ENCODE measurements at regions not wholly inside any gene's neighbourhood (a gene's known extent, or its start where the extent isn't known, plus 50 kb on each side); places are given as distances from the start of the nearest gene placed in this dataset.

GRCh38 chr15:91526424-91526823 lies 327.1 kb upstream of the SLCO3A1 start:
- Histone ChIP-seq H3K27me3 (ENCODE audit: control insufficient read depth, insufficient read depth, low read length) (no peaks in the 10 kb centered on the region), H3K27ac (ENCODE audit: insufficient read depth, low read length) (no peak overlapping the region), H3K36me3 (ENCODE audit: control insufficient read depth, insufficient read depth, low read length) (no peaks in the 10 kb centered on the region), H3K9me3 (ENCODE audit: control insufficient read depth, insufficient read depth, low read depth, low read length) (no peaks in the 10 kb centered on the region), H2AFZ (ENCODE audit: low read length) (no peak overlapping the region), H3K79me2 (ENCODE audit: control insufficient read depth, insufficient read depth, low read length) (no peaks in the 10 kb centered on the region), H3K4me1 (ENCODE audit: control insufficient read depth, extremely low read depth, insufficient read depth, low read length) (no peaks in the 10 kb centered on the region), H3K4me3 (replicated peaks in 1 of 4; ENCODE audit: control extremely low read depth in 1 of 4, insufficient read depth in 1 of 4, low read depth in 3 of 4, low read length in 4 of 4) (no peak overlapping the region), H3K9ac (ENCODE audit: insufficient read depth, low read length) (no peak overlapping the region), H4K20me1 (ENCODE audit: control insufficient read depth, extremely low read depth, insufficient read depth, low read length) (no peaks in the 10 kb centered on the region), H3K4me2 (ENCODE audit: extremely low read depth, insufficient read depth, low read length) (no peak overlapping the region)
- DNase-seq (ENCODE audit: low read depth in 2 of 2) = no peak
- TF ChIP-seq, protein P1, sequence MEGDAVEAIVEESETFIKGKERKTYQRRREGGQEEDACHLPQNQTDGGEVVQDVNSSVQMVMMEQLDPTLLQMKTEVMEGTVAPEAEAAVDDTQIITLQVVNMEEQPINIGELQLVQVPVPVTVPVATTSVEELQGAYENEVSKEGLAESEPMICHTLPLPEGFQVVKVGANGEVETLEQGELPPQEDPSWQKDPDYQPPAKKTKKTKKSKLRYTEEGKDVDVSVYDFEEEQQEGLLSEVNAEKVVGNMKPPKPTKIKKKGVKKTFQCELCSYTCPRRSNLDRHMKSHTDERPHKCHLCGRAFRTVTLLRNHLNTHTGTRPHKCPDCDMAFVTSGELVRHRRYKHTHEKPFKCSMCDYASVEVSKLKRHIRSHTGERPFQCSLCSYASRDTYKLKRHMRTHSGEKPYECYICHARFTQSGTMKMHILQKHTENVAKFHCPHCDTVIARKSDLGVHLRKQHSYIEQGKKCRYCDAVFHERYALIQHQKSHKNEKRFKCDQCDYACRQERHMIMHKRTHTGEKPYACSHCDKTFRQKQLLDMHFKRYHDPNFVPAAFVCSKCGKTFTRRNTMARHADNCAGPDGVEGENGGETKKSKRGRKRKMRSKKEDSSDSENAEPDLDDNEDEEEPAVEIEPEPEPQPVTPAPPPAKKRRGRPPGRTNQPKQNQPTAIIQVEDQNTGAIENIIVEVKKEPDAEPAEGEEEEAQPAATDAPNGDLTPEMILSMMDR (conservative IDR thresholded peaks at IDR 0.05 in 1 of 2, IDR thresholded peaks at IDR 0.05 in 1 of 2; ENCODE audit: low read depth in 1 of 2, low read length in 2 of 2) = no peak
- TF ChIP-seq EZH2 (IDR thresholded peaks at IDR 0.05; ENCODE audit: low read length, missing control alignments) = no peak

GRCh38 chr15:91528801-91529200 lies 324.7 kb upstream of the SLCO3A1 start:
- Histone ChIP-seq H2AFZ (ENCODE audit: low read length) (no peak overlapping the region), H3K9me3 (ENCODE audit: control insufficient read depth, insufficient read depth, low read depth, low read length) (no peaks in the 10 kb centered on the region), H4K20me1 (ENCODE audit: control insufficient read depth, extremely low read depth, insufficient read depth, low read length) (no peaks in the 10 kb centered on the region), H3K9ac (ENCODE audit: insufficient read depth, low read length) (no peak overlapping the region), H3K27ac (ENCODE audit: insufficient read depth, low read length) (no peak overlapping the region), H3K36me3 (ENCODE audit: control insufficient read depth, insufficient read depth, low read length) (no peaks in the 10 kb centered on the region), H3K4me2 (ENCODE audit: extremely low read depth, insufficient read depth, low read length) (no peak overlapping the region), H3K4me3 (replicated peaks in 1 of 4; ENCODE audit: control extremely low read depth in 1 of 4, insufficient read depth in 1 of 4, low read depth in 3 of 4, low read length in 4 of 4) (no peak overlapping the region), H3K79me2 (ENCODE audit: control insufficient read depth, insufficient read depth, low read length) (no peaks in the 10 kb centered on the region), H3K27me3 (ENCODE audit: control insufficient read depth, insufficient read depth, low read length) (no peaks in the 10 kb centered on the region), H3K4me1 (ENCODE audit: control insufficient read depth, extremely low read depth, insufficient read depth, low read length) (no peaks in the 10 kb centered on the region)
- peak in 1 of 2 donors; percentile 22 for DNase-seq (ENCODE audit: low read depth in 2 of 2)
- TF ChIP-seq, protein P1 (conservative IDR thresholded peaks at IDR 0.05 in 1 of 2, IDR thresholded peaks at IDR 0.05 in 1 of 2; ENCODE audit: low read depth in 1 of 2, low read length in 2 of 2) = no peak
- TF ChIP-seq EZH2 (IDR thresholded peaks at IDR 0.05; ENCODE audit: low read length, missing control alignments) = no peak

DNA sequence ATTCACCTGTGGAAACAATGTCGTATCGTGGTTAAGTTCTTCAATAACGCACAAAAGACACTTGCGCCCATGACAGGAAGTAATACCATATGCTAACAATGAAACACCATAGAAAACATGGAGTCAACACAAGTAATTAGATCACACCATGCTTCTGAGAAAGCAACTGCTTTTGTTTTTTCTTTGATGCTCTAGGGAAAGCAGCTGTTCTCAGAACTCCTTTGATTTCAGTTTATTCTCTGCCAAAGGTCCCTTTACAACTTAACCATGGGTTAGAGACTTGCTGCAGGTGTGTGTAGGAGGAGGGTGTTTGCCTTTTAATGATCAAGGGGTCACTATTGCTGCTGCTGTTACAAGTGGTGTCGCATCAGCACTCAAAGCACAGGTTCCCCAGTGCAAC lies 324.0 kb upstream of the SLCO3A1 start:
- DNase-seq (ENCODE audit: low read depth in 2 of 2) = no peak
- TF ChIP-seq, protein P1 (conservative IDR thresholded peaks at IDR 0.05 in 1 of 2, IDR thresholded peaks at IDR 0.05 in 1 of 2; ENCODE audit: low read depth in 1 of 2, low read length in 2 of 2) = no peak
- TF ChIP-seq EZH2 (IDR thresholded peaks at IDR 0.05; ENCODE audit: low read length, missing control alignments) = no peak
- Histone ChIP-seq H3K36me3 (ENCODE audit: control insufficient read depth, insufficient read depth, low read length) (no peaks in the 10 kb centered on the region), H3K4me3 (replicated peaks in 1 of 4; ENCODE audit: control extremely low read depth in 1 of 4, insufficient read depth in 1 of 4, low read depth in 3 of 4, low read length in 4 of 4) (no peak overlapping the region), H2AFZ (ENCODE audit: low read length) (no peak overlapping the region), H3K27me3 (ENCODE audit: control insufficient read depth, insufficient read depth, low read length) (no peaks in the 10 kb centered on the region), H3K79me2 (ENCODE audit: control insufficient read depth, insufficient read depth, low read length) (no peaks in the 10 kb centered on the region), H3K9ac (ENCODE audit: insufficient read depth, low read length) (no peak overlapping the region), H3K9me3 (ENCODE audit: control insufficient read depth, insufficient read depth, low read depth, low read length) (no peaks in the 10 kb centered on the region), H3K4me1 (ENCODE audit: control insufficient read depth, extremely low read depth, insufficient read depth, low read length) (no peaks in the 10 kb centered on the region), H3K27ac (ENCODE audit: insufficient read depth, low read length) (no peak overlapping the region), H4K20me1 (ENCODE audit: control insufficient read depth, extremely low read depth, insufficient read depth, low read length) (no peaks in the 10 kb centered on the region), H3K4me2 (ENCODE audit: extremely low read depth, insufficient read depth, low read length) (no peak overlapping the region)
